Loucy (cell line): ENCODE measurements at regions not wholly inside any gene's neighbourhood (a gene's known extent, or its start where the extent isn't known, plus 50 kb on each side); places are given as distances from the start of the nearest gene placed in this dataset.

Source experiments
- H2AFZ ChIP-seq: fragments of 200-600 bp; sonication (generic); 2 replicates; pipeline ENCODE4 v1.6.0; 2016; ENCODE audit warnings: antibody characterized with exemption, mild to moderate bottlenecking, low read length, moderate library complexity
- H3F3A ChIP-seq: fragments of 200-600 bp; 2 replicates; pipeline ENCODE4 v1.6.0; 2016; ENCODE audit warnings: antibody characterized with exemption, low read depth, mild to moderate bottlenecking
- H3K27me3 ChIP-seq: fragments of 200-600 bp; sonication (generic); 2 replicates; pipeline ENCODE4 v1.6.1; 2014; ENCODE audit warnings: low read length, mild to moderate bottlenecking; ENCODE audit not compliant: insufficient read depth, poor library complexity, severe bottlenecking
- H3K36me3 ChIP-seq: fragments of 200-600 bp; sonication (generic); 2 replicates; pipeline ENCODE4 v1.6.1; 2016; ENCODE audit warnings: low read length; ENCODE audit not compliant: insufficient read depth
- H3K4me1 ChIP-seq: fragments of 200-600 bp; sonication (generic); 2 replicates; pipeline ENCODE4 v1.5.1; 2014; ENCODE audit warnings: low read length, mild to moderate bottlenecking; ENCODE audit not compliant: insufficient read depth, poor library complexity, severe bottlenecking
- H3K4me2 ChIP-seq: fragments of 200-600 bp; sonication (generic); 2 replicates; pipeline ENCODE4 v1.6.0; 2014; ENCODE audit warnings: antibody characterized with exemption, low read length, low read depth, mild to moderate bottlenecking; ENCODE audit not compliant: poor library complexity, severe bottlenecking
- H3K4me3 ChIP-seq: fragments of 200-600 bp; sonication (generic); 2 replicates; pipeline ENCODE4 v1.5.1; 2014; ENCODE audit warnings: low read length, mild to moderate bottlenecking, mixed read lengths; ENCODE audit not compliant: poor library complexity, severe bottlenecking
- H3K79me2 ChIP-seq: fragments of 200-600 bp; sonication (generic); 2 replicates; pipeline ENCODE4 v1.6.1; 2014; ENCODE audit warnings: low read length; ENCODE audit not compliant: insufficient read depth
- H3K9ac ChIP-seq: fragments of 200-600 bp; sonication (generic); 2 replicates; pipeline ENCODE4 v1.6.0; 2014; ENCODE audit warnings: mild to moderate bottlenecking, low read depth, low read length, moderate library complexity; ENCODE audit not compliant: poor library complexity, severe bottlenecking
- H3K9me2 ChIP-seq: fragments of 200-600 bp; sonication (generic); replicated peaks from 2 replicates; pipeline ENCODE4 v1.6.1; 2016; ENCODE audit warnings: low read depth, low read length, mixed read lengths
- H3K9me3 ChIP-seq: fragments of 200-600 bp; sonication (generic); 2 replicates; pipeline ENCODE4 v1.6.1; 2014; ENCODE audit warnings: mild to moderate bottlenecking, antibody characterized with exemption, low read length, low read depth; ENCODE audit not compliant: insufficient read depth
- H4K20me1 ChIP-seq: fragments of 200-600 bp; sonication (generic); 2 replicates; pipeline ENCODE4 v1.6.0; 2014; ENCODE audit warnings: antibody characterized with exemption, low read length, mild to moderate bottlenecking; ENCODE audit not compliant: insufficient read depth, poor library complexity, severe bottlenecking
- CTCF ChIP-seq: fragments of 200-600 bp; sonication (generic); conservative IDR thresholded peaks from 2 replicates; pipeline ENCODE4 v1.5.1; 2014; ENCODE audit warnings: mild to moderate bottlenecking, antibody characterized with exemption, low read length
- EZH2phosphoT487 ChIP-seq: fragments of 200-600 bp; IDR thresholded peaks from 2 replicates; pipeline ENCODE4 v1.6.1; 2018; ENCODE audit warnings: antibody characterized with exemption, mild to moderate bottlenecking, moderate library complexity, borderline replicate concordance

- no peaks in the 10 kb centered on the region for H3K4me1 ChIP-seq
- no peak overlapping the region for H3K4me3 ChIP-seq
- no peaks in the 10 kb centered on the region for H4K20me1 ChIP-seq
- no peaks in the 10 kb centered on the region for H3K9me3 ChIP-seq
- no peaks in the 10 kb centered on the region for H3K9me2 ChIP-seq
- no peaks in the 10 kb centered on the region for H3K79me2 ChIP-seq
- TF ChIP-seq CTCF (no peak), EZH2phosphoT487 (no peak)
- H2AFZ ChIP-seq = no peak overlapping the region
- no peak overlapping the region for H3K9ac ChIP-seq
- H3K4me2 ChIP-seq = no peak overlapping the region
- no peaks in the 10 kb centered on the region for H3K27me3 ChIP-seq
- H3K36me3 ChIP-seq = no peaks in the 10 kb centered on the region
- no peaks in the 10 kb centered on the region for H3F3A ChIP-seq
Observed at GRCh38 chr13:105894697-105895096, 640.8 kb downstream of the EFNB2 start.

- Histone ChIP-seq H3K9ac (no peak overlapping the region), H3K79me2 (no peaks in the 10 kb centered on the region), H3K9me3 (no peaks in the 10 kb centered on the region), H3K4me1 (no peaks in the 10 kb centered on the region), H2AFZ (no peak overlapping the region), H3K4me2 (no peak overlapping the region), H3K36me3 (no peaks in the 10 kb centered on the region), H3F3A (no peaks in the 10 kb centered on the region), H3K9me2 (no peaks in the 10 kb centered on the region), H3K4me3 (no peak overlapping the region), H3K27me3 (no peaks in the 10 kb centered on the region), H4K20me1 (no peaks in the 10 kb centered on the region)
- TF ChIP-seq CTCF (no peak), EZH2phosphoT487 (no peak)
Observed at GRCh38 chr13:105890509-105890908, 645.0 kb downstream of the EFNB2 start.

GRCh38 chr13:105878119-105878700, 657.3 kb downstream of the EFNB2 start:
- Histone ChIP-seq H3K9me3 (no peaks in the 10 kb centered on the region), H3K4me1 (no peaks in the 10 kb centered on the region), H2AFZ (no peak overlapping the region), H4K20me1 (no peaks in the 10 kb centered on the region), H3K36me3 (no peaks in the 10 kb centered on the region), H3K4me3 (no peak overlapping the region), H3K4me2 (no peak overlapping the region), H3K9ac (no peak overlapping the region), H3K9me2 (no peaks in the 10 kb centered on the region), H3K27me3 (no peaks in the 10 kb centered on the region), H3F3A (no peaks in the 10 kb centered on the region), H3K79me2 (no peaks in the 10 kb centered on the region)
- TF ChIP-seq EZH2phosphoT487 (no peak), CTCF (no peak)
